SKM-1 treated with dmso at 0.1 percent for 144 hours (cell line): ENCODE measurements at regions not wholly inside any gene's neighbourhood (a gene's known extent, or its start where the extent isn't known, plus 50 kb on each side); places are given as distances from the start of the nearest gene placed in this dataset.

Experiments used
- DNase-seq: peaks from one replicate; lab custom pipeline; 2025; ENCODE audit not compliant: unreplicated experiment; lab: John Stamatoyannopoulos, UW

GRCh38 chr2:14684516-14684915 lies 52.0 kb downstream of the LRATD1 start:
- no peak for DNase-seq

GRCh38 chr2:14690926-14691325 lies 58.4 kb downstream of the LRATD1 start:
- no peak for DNase-seq

GRCh38 chr2:14693874-14694273 lies 61.4 kb downstream of the LRATD1 start:
- no peak for DNase-seq

GRCh38 chr2:14700753-14701152 lies 68.2 kb downstream of the LRATD1 start:
- DNase-seq: no peak

GRCh38 chr2:14702258-14702657 lies 69.7 kb downstream of the LRATD1 start:
- DNase-seq: no peak

DNA sequence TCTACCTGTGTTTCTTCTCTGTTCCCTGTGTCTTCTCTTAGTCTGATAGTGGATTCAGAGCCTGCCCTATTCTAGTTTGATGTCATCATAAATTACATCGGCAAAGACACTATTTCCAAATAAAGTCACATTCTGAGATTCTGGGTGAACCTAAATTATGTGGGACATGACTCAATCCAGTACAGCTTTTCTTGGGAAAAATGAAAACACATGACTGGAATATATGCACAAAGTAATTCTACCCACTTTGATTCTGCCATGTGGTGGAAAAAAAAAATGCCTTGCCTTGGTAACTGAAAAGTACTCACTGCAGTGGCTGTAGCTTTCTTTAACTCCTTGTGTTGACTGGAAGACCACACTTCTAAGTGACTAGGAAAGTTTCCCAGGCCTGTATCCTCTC lies 73.7 kb downstream of the LRATD1 start:
- DNase-seq: no peak

DNA sequence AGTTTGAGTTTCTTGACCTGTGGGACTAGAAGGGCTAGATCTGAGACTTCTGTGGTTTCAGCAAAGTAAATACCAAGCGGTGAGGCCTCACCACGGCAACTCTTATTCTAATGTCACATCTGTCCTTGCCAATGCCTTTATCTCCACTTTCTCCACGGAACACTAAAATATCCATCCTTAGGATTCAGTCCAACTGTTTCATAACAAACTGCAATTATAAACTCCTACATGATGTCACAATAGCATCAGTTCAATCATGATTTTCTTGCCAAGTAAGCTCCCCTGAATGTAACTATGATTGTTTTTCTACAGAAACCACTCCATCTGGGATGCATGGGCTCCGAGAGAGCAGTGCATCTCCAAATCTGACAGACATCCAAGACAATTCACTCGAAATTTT lies 79.6 kb downstream of the LRATD1 start:
- DNase-seq: no peak

DNA sequence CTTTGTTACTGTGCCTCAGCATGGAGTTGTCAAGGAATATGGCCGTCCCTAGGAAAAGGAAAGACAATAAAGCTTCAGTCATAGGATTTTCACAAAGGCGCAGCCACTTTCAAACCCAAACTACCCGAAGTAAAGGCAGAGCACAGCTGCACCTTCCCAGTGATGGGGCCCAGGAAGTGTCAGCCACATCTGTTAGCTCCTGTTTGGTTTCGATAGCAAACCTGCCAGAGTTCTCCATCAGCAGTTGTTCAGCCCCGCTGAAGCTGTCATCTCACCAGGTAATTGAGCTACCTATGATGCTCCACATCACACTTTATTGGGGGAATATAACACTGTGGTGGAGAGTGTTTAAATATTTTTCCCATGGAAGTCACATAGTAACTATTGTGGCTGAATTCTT lies 80.7 kb downstream of the LRATD1 start:
- no peak for DNase-seq

DNA sequence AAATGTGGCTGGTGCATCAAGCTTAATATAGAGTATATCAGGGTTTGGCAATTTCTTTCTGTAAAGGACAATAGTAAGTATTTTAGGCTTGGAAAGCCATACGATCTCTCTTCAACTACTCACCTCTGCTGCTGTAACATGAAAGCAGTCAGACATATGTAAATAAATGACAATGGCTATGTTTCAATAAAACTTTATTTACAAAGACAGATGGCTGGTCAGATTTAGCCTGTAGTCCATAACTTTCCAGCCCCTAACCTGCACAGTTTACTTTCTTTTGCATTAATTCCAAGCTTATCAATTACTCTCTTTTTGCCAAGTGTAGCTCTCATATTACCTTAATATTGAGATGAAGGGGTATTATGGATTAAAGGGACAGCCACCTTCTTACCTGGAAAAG lies 83.1 kb downstream of the LRATD1 start:
- DNase-seq: no peak

GRCh38 chr2:14716319-14716718 lies 83.8 kb downstream of the LRATD1 start:
- no peak for DNase-seq

DNA sequence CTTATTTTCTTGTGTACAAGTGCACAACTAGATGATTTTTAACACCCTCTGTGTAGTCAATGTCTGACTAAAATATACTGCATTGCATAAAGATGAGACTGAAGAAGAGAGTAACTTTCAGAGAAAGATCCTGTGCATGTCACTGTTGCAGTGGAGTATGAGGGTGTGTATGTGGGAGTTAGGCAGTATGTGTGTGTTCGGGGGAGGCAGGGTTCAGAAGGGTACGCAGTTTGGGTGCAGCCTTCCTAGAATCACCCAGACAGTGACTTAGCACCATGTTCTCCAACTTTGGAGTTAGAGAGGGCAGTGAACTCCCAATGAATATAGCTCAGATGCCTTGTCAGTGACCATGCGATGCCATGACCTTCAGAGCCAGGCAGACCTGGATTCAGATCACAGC lies 84.6 kb downstream of the LRATD1 start:
- DNase-seq: no peak

DNA sequence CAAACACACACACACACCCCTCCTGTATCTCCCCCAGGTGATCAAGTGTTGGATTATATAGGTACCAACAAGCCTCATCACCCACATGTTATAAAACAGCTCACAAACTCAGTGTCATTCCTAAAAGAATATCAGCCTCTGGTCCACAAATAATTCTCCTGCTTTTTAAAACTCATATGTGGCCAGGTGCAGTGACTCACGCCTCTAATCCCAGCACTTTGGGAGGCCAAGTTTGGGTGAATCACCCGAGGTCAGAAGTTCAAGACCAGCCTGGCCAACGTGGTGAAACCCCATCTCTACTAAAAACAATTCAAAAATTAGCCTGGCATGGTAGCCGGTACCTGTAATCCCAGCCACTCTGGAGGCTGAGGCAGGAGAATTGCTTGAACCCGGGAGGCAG lies 87.8 kb downstream of the LRATD1 start:
- DNase-seq: no peak

- DNase-seq: no peak
These were observed 88.2 kb downstream of the LRATD1 start for GRCh38 chr2:14720739-14721138.

DNA sequence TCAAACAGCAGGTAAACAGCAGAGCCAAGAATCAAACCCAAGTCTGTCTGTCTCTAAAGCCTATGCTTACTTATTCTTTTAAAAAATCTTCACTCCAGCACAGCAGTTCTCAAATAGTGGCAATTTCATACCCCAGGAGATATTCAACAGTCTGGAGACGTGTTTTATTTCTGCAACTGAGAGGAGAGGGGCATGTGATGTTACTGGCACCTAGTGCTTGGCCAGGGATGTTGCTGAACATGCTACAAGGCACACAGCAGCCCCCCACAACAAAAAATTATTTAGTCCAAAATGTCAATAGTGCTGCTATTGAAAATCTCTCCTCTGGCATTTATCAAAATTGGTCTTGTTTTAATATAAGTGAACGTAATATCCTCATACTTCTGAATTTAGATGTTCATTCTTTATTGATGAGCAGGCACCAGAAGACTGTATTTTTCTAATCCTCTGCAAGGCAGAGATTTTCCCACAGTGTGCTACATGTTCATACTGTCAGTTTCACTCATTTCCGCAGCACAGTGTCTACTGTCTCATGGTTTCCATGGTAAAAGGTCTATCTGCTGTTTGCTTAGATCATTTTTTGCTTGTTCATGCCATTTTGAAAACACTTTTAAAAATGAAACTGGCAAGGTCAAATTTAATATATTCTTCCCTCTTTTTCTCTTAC lies 90.5 kb downstream of the LRATD1 start:
- DNase-seq: no peak

GRCh38 chr2:14723684-14724083 lies 91.2 kb downstream of the LRATD1 start:
- no peak for DNase-seq

- no peak for DNase-seq
These were observed 103.2 kb downstream of the LRATD1 start for GRCh38 chr2:14735696-14736095.

DNA sequence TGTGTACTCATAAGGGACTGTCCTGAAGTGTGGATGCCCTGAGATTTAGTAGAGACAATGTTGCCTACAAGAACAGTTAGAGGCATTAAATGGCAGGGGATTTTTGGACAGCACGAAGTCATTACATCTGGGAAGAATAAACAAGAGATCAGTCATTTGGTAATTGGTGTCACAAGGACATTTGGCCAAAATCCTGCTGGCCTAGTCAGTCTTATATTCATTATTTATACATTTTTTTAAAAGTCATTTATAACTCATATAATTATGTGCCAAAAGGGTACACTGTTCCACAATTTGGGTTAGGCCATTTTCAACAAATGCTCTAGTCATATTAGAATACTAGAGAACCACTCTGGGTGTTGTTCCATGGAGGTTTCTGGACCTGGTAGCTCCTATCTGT lies 104.7 kb downstream of the LRATD1 start:
- DNase-seq: no peak

DNA sequence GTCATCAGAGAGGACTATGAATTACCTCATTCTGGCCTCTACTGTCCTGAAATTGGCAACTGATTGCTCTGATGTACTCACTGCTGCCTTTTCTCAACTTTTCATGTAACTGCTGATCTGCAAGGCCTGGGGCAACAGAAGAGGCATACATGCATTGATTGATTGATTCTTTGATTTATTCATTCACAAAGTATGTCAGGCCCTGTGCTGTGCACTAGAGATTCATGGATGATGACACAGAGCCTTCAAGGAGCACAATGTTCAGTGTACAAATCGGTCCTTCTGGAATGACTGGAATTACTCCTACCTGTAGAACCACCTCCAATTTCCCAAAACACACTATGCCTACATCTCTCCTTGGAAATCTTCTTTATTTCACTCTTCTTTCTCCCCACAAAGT lies 111.3 kb downstream of the LRATD1 start:
- no peak for DNase-seq

- DNase-seq: no peak
These were observed 113.0 kb downstream of the LRATD1 start for GRCh38 chr2:14745288-14746076.

- DNase-seq: no peak
These were observed 113.6 kb downstream of the LRATD1 start for GRCh38 chr2:14746133-14746532.

GRCh38 chr2:14747447-14747846 lies 114.9 kb downstream of the LRATD1 start:
- no peak for DNase-seq

DNA sequence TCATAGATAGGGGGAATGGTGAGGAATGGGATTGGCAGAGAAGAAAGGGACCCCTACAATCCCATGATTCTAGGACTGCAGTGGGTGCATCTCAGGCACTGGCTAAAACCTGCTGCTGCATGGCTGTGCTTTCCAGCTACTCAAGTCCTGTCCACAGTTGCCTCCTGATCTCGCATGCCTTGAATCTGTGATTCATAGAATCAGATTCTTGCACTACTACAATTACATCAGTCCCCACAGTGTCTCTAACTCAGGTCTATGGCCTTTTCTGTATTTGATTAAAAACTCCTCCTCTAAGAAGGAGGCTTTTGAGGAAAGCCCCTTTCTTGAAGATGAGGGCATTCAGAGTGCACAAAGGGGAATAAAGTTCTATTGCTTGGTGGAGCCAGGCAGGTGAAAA lies 117.4 kb downstream of the LRATD1 start:
- no peak for DNase-seq

DNA sequence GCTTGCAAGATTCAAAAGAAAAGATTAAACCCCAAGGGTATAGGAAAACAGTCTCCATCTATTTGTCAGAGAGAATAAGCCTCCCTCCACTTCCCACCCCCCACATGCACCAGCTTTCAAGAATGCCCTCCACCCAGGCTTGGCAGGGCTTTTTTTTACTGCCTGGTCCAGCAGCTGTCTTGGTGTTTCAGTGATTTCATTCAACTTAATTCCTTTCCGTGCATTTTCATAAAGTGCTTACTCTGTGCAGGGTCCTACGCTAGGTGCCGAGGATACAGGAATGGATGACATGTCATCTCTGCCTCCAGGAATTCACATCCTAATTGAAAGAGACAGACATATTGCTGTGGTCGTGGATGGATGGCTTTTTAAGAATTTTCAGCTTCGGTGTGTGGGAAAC lies 117.9 kb downstream of the LRATD1 start:
- DNase-seq: no peak
